ENCODE measurements at regions not wholly inside any gene's neighbourhood (a gene's known extent, or its start where the extent isn't known, plus 50 kb on each side); places are given as distances from the start of the nearest gene placed in this dataset.
"Not testable (repeated sequence)": the region's sequence is repeated elsewhere in the genome, so short reads cannot be mapped to it uniquely, and the experiment has no call there.

- Histone ChIP-seq H3K36me3 (ENCODE audit: control insufficient read depth in 4 of 4, insufficient read depth in 4 of 4, low read length in 3 of 4) (no peaks in the 10 kb centered on the region), H3K4me3 (ENCODE audit: control insufficient read depth in 1 of 7, extremely low read depth in 1 of 7, insufficient read depth in 4 of 7, low read depth in 2 of 7, low read length in 6 of 7) (no peak overlapping the region), H3K4me1 (ENCODE audit: control extremely low read depth in 1 of 4, control insufficient read depth in 4 of 4, insufficient read depth in 4 of 4, low read length in 3 of 4) (no peaks in the 10 kb centered on the region), H3K27me3 (replicated peaks in 2 of 5; ENCODE audit: control insufficient read depth in 4 of 5, insufficient read depth in 5 of 5, low read length in 4 of 5) (no peaks in the 10 kb centered on the region), H3K27ac (ENCODE audit: insufficient read depth in 1 of 2, low read depth in 1 of 2, low read length in 2 of 2, poor library complexity in 1 of 2, severe bottlenecking in 2 of 2) (no peak overlapping the region), H3K9me3 (ENCODE audit: control extremely low read depth in 1 of 5, control insufficient read depth in 4 of 5, insufficient read depth in 2 of 5, low read depth in 1 of 5, low read length in 4 of 5) (no peaks in the 10 kb centered on the region)
- DNase-seq: no peak
- ChIA-PET CTCF (no interaction called here), POLR2A (no interaction called here)
These were observed 161.9 kb upstream of the CRIM1 start for GRCh38 chr2:36193680-36194079.

- Histone ChIP-seq H3K36me3 (ENCODE audit: control insufficient read depth in 4 of 4, insufficient read depth in 4 of 4, low read length in 3 of 4) (no peaks in the 10 kb centered on the region), H3K9me3 (ENCODE audit: control extremely low read depth in 1 of 5, control insufficient read depth in 4 of 5, insufficient read depth in 2 of 5, low read depth in 1 of 5, low read length in 4 of 5) (no peaks in the 10 kb centered on the region), H3K27me3 (replicated peaks in 2 of 5; ENCODE audit: control insufficient read depth in 4 of 5, insufficient read depth in 5 of 5, low read length in 4 of 5) (no peaks in the 10 kb centered on the region), H3K4me1 (ENCODE audit: control extremely low read depth in 1 of 4, control insufficient read depth in 4 of 4, insufficient read depth in 4 of 4, low read length in 3 of 4) (no peaks in the 10 kb centered on the region), H3K4me3 (ENCODE audit: control insufficient read depth in 1 of 7, extremely low read depth in 1 of 7, insufficient read depth in 4 of 7, low read depth in 2 of 7, low read length in 6 of 7) (no peak overlapping the region), H3K27ac (ENCODE audit: insufficient read depth in 1 of 2, low read depth in 1 of 2, low read length in 2 of 2, poor library complexity in 1 of 2, severe bottlenecking in 2 of 2) (no peak overlapping the region)
- POLR2A ChIA-PET: no interaction called here
- WGBS (ENCODE audit: insufficient coverage): no CpG with 5 or more reads among the region's 1 CpG
- CTCF ChIA-PET: no interaction called here
- no peak for DNase-seq
These were observed 162.6 kb upstream of the CRIM1 start for GRCh38 chr2:36192983-36193382.

GRCh38 chr2:36190097-36190496 lies 165.5 kb upstream of the CRIM1 start:
- CTCF ChIA-PET: no interaction called here
- Histone ChIP-seq H3K27me3 (replicated peaks in 2 of 5; ENCODE audit: control insufficient read depth in 4 of 5, insufficient read depth in 5 of 5, low read length in 4 of 5) (no peaks in the 10 kb centered on the region), H3K27ac (ENCODE audit: insufficient read depth in 1 of 2, low read depth in 1 of 2, low read length in 2 of 2, poor library complexity in 1 of 2, severe bottlenecking in 2 of 2) (no peak overlapping the region), H3K4me1 (ENCODE audit: control extremely low read depth in 1 of 4, control insufficient read depth in 4 of 4, insufficient read depth in 4 of 4, low read length in 3 of 4) (no peaks in the 10 kb centered on the region), H3K36me3 (ENCODE audit: control insufficient read depth in 4 of 4, insufficient read depth in 4 of 4, low read length in 3 of 4) (no peaks in the 10 kb centered on the region), H3K4me3 (ENCODE audit: control insufficient read depth in 1 of 7, extremely low read depth in 1 of 7, insufficient read depth in 4 of 7, low read depth in 2 of 7, low read length in 6 of 7) (no peak overlapping the region), H3K9me3 (ENCODE audit: control extremely low read depth in 1 of 5, control insufficient read depth in 4 of 5, insufficient read depth in 2 of 5, low read depth in 1 of 5, low read length in 4 of 5) (no peaks in the 10 kb centered on the region)
- POLR2A ChIA-PET: no interaction called here
- DNase-seq: no peak
- no CpG with 5 or more reads among the region's 1 CpG for WGBS (ENCODE audit: insufficient coverage)

- ChIA-PET POLR2A (no interaction called here), CTCF (no interaction called here)
- Histone ChIP-seq H3K27ac (ENCODE audit: insufficient read depth in 1 of 2, low read depth in 1 of 2, low read length in 2 of 2, poor library complexity in 1 of 2, severe bottlenecking in 2 of 2) (no peak overlapping the region), H3K9me3 (ENCODE audit: control extremely low read depth in 1 of 5, control insufficient read depth in 4 of 5, insufficient read depth in 2 of 5, low read depth in 1 of 5, low read length in 4 of 5) (peaks cover 0 to 3% (median 0%) of the 10 kb centered on the region in 5 experiments), H3K4me1 (ENCODE audit: control extremely low read depth in 1 of 4, control insufficient read depth in 4 of 4, insufficient read depth in 4 of 4, low read length in 3 of 4) (no peaks in the 10 kb centered on the region), H3K4me3 (ENCODE audit: control insufficient read depth in 1 of 7, extremely low read depth in 1 of 7, insufficient read depth in 4 of 7, low read depth in 2 of 7, low read length in 6 of 7) (no peak overlapping the region), H3K36me3 (ENCODE audit: control insufficient read depth in 4 of 4, insufficient read depth in 4 of 4, low read length in 3 of 4) (no peaks in the 10 kb centered on the region), H3K27me3 (replicated peaks in 2 of 5; ENCODE audit: control insufficient read depth in 4 of 5, insufficient read depth in 5 of 5, low read length in 4 of 5) (no peaks in the 10 kb centered on the region)
- no peak for DNase-seq
- WGBS (ENCODE audit: insufficient coverage): 98% methylated on average over 5 of the region's 5 CpGs
These were observed 170.0 kb upstream of the CRIM1 start for GRCh38 chr2:36185624-36186023.

GRCh38 chr2:36184848-36185247 lies 170.7 kb upstream of the CRIM1 start:
- Histone ChIP-seq H3K4me1 (ENCODE audit: control extremely low read depth in 1 of 4, control insufficient read depth in 4 of 4, insufficient read depth in 4 of 4, low read length in 3 of 4) (no peaks in the 10 kb centered on the region), H3K27me3 (replicated peaks in 2 of 5; ENCODE audit: control insufficient read depth in 4 of 5, insufficient read depth in 5 of 5, low read length in 4 of 5) (no peaks in the 10 kb centered on the region), H3K4me3 (ENCODE audit: control insufficient read depth in 1 of 7, extremely low read depth in 1 of 7, insufficient read depth in 4 of 7, low read depth in 2 of 7, low read length in 6 of 7) (no peak overlapping the region), H3K27ac (ENCODE audit: insufficient read depth in 1 of 2, low read depth in 1 of 2, low read length in 2 of 2, poor library complexity in 1 of 2, severe bottlenecking in 2 of 2) (no peak overlapping the region), H3K36me3 (ENCODE audit: control insufficient read depth in 4 of 4, insufficient read depth in 4 of 4, low read length in 3 of 4) (no peaks in the 10 kb centered on the region), H3K9me3 (ENCODE audit: control extremely low read depth in 1 of 5, control insufficient read depth in 4 of 5, insufficient read depth in 2 of 5, low read depth in 1 of 5, low read length in 4 of 5) (peaks cover 0 to 3% (median 0%) of the 10 kb centered on the region in 5 experiments)
- DNase-seq: no peak
- CTCF ChIA-PET: no interaction called here
- POLR2A ChIA-PET: no interaction called here

- H3K27me3 ChIP-seq (replicated peaks in 2 of 5; ENCODE audit: control insufficient read depth in 4 of 5, insufficient read depth in 5 of 5, low read length in 4 of 5); H3K9me3 ChIP-seq (ENCODE audit: control extremely low read depth in 1 of 5, control insufficient read depth in 4 of 5, insufficient read depth in 2 of 5, low read depth in 1 of 5, low read length in 4 of 5); POLR2A ChIA-PET; DNase-seq; H3K4me3 ChIP-seq (ENCODE audit: control insufficient read depth in 1 of 7, extremely low read depth in 1 of 7, insufficient read depth in 4 of 7, low read depth in 2 of 7, low read length in 6 of 7); CTCF ChIA-PET; H3K27ac ChIP-seq (ENCODE audit: insufficient read depth in 1 of 2, low read depth in 1 of 2, low read length in 2 of 2, poor library complexity in 1 of 2, severe bottlenecking in 2 of 2); H3K36me3 ChIP-seq (ENCODE audit: control insufficient read depth in 4 of 4, insufficient read depth in 4 of 4, low read length in 3 of 4); H3K4me1 ChIP-seq (ENCODE audit: control extremely low read depth in 1 of 4, control insufficient read depth in 4 of 4, insufficient read depth in 4 of 4, low read length in 3 of 4): not testable (repeated sequence)
- 100% methylated on average over 1 of the region's 7 CpGs for WGBS (ENCODE audit: insufficient coverage)
These were observed 174.6 kb upstream of the CRIM1 start for GRCh38 chr2:36180789-36181482.

GRCh38 chr2:36180293-36180692 lies 175.3 kb upstream of the CRIM1 start:
- H3K36me3 ChIP-seq (ENCODE audit: control insufficient read depth in 4 of 4, insufficient read depth in 4 of 4, low read length in 3 of 4); DNase-seq; H3K9me3 ChIP-seq (ENCODE audit: control extremely low read depth in 1 of 5, control insufficient read depth in 4 of 5, insufficient read depth in 2 of 5, low read depth in 1 of 5, low read length in 4 of 5); H3K4me1 ChIP-seq (ENCODE audit: control extremely low read depth in 1 of 4, control insufficient read depth in 4 of 4, insufficient read depth in 4 of 4, low read length in 3 of 4); H3K27ac ChIP-seq (ENCODE audit: insufficient read depth in 1 of 2, low read depth in 1 of 2, low read length in 2 of 2, poor library complexity in 1 of 2, severe bottlenecking in 2 of 2); CTCF ChIA-PET; H3K27me3 ChIP-seq (replicated peaks in 2 of 5; ENCODE audit: control insufficient read depth in 4 of 5, insufficient read depth in 5 of 5, low read length in 4 of 5); H3K4me3 ChIP-seq (ENCODE audit: control insufficient read depth in 1 of 7, extremely low read depth in 1 of 7, insufficient read depth in 4 of 7, low read depth in 2 of 7, low read length in 6 of 7); POLR2A ChIA-PET: not testable (repeated sequence)
- no CpG with 5 or more reads among the region's 30 CpGs for WGBS (ENCODE audit: insufficient coverage)

Data from common myeloid progenitor, CD34-positive (primary cell).